Activated CD4-positive, alpha-beta T cell treated with anti-CD3 and anti-CD28 coated beads, Interleukin-2, amount 50 U/mL, for 48 hours (primary cell): ENCODE measurements at regions not wholly inside any gene's neighbourhood (a gene's known extent, or its start where the extent isn't known, plus 50 kb on each side); places are given as distances from the start of the nearest gene placed in this dataset.

Experiments
- DNase-seq, 2 experiments: peaks; one replicate each; pipeline ENCODE4 v3.0.0-alpha.2; 2020

DNA sequence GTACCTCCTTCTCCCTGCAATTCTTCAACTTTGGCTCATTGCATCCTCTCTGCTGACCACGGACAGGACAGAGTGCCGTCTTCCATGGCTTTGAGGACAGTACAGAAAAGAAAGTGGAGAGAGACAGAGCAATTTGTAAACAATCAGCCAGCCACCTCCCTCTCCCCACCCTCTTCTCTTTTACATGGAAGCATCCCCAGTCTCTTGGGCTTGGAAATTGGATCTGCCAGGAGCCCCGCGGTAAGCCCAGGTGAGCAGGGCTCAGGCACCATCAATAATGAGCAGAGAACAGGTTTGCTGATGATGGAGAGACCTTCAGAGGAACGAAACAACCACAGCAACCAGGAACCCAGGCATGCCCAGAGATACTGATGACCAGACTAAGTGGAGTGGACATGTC lies 194.9 kb upstream of the TNRC6C start:
- DNase-seq = no peak

- DNase-seq = no peak
Measured at GRCh38 chr17:77765292-77765691, 193.2 kb upstream of the TNRC6C start.

- DNase-seq = no peak
Measured at GRCh38 chr17:77767148-77767547, 191.4 kb upstream of the TNRC6C start.

- DNase-seq = no peak
Measured at GRCh38 chr17:77768248-77768852, 190.2 kb upstream of the TNRC6C start.

DNA sequence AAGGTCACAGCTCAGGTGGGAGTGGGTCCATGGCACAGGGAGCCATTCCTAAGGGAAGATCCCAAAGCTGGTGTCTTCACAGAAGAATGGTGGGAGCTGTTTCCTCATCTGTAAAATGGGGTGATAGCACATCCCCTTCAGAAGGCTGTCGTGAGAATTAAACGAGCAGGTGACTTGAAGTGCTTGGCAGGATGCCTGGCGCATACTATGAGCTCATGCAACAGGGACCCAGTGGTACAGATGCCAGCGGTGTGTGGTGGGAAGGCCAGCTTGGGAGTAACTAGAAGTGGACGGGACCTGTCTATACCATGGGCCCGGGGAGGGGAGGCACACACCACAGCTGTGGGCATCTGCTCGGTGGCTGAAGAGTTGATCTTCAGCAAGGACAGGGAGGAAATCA lies 189.3 kb upstream of the TNRC6C start:
- DNase-seq = no peak

GRCh38 chr17:77769762-77770161 lies 188.7 kb upstream of the TNRC6C start:
- no peak for DNase-seq

- DNase-seq = no peak
Measured at GRCh38 chr17:77770331-77771105, 188.0 kb upstream of the TNRC6C start.

GRCh38 chr17:77771145-77771544 lies 187.4 kb upstream of the TNRC6C start:
- no peak for DNase-seq

DNA sequence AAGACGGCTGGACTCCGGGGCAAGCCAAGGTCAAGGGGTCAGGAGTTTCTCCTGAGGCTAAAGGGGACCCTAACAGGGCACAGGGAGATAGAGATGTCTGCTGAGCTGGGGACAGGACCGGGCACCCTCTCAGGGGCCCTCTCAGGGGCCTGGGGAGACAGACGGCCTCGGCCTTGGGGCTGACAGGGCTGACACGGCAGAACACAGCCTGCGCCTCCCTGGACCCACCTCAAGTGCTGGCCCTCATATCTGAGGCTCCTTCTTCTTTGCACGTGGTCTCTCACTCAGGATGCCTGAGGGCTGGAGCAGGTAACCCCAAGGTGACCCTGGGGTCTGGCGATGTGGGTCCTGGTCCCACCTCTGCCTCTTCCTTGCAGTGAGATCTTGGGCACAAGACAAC lies 186.9 kb upstream of the TNRC6C start:
- no peak for DNase-seq

DNA sequence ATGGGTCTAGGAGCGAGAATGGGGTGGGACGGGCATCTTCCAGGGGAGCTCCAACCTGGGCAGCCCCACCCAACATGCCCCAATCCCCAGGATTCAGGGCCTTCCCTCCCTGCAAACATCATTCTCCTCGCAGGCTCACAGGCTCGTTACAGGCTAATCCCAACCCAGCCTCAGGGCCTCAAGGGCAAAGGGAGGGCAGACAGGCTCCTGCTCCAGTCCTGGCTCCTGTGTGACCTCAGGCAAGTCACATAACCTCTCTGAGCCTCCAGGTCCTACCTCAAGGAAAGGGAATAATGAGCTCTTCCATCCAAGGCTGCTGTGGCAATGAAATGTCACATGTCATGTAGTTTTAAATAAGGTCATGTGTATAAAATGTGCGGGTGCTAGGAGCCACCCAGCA lies 186.5 kb upstream of the TNRC6C start:
- DNase-seq = no peak

GRCh38 chr17:77772461-77772897 lies 186.0 kb upstream of the TNRC6C start:
- peak; percentile 70 to 72 for DNase-seq

- no peak for DNase-seq
Measured at GRCh38 chr17:77772899-77773358, 185.6 kb upstream of the TNRC6C start.

- no peak for DNase-seq
Measured at GRCh38 chr17:77774182-77774581, 184.3 kb upstream of the TNRC6C start.

DNA sequence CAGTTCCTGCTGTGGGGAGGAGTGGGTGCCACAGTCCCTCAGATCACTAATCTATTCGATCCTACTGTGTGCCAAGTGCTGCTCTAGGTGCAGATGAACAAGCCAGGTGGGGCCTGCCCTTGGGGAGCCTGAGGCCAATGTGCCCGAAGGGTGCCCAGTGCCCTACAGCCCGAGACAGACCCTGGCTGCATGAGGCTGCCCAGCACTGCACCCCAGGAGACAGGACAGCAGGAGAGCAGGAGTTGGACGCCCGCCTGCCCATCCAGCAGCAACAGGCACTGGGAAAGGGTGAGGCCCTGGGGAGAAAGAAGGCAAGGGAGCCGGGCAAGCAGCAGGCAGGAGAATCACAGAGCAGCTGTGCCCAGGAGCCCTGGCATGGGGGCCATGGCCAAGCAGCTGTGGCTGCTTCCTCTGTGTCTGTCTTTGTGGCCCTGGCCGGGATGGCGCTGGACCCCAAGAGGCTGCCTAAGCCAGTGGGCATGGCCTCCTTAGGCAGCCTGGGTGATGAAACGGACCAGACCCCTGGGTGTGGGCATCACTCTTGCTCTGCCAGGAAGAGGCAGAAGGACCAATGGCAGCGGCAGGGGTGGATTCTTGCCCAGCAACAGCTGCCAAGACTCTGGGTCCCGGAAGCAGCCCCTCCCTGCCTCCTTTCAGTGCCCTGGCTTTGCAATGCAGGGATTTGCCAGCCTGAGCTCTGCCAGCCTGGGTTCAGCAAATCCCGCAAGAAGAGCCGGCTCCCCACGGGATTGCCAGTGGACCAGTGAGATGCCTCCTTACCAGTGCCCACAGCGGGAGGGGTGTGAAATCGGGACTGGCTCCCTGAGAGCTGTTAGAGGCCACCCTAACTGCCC lies 179.6 kb upstream of the TNRC6C start:
- no peak for DNase-seq

- DNase-seq = no peak
Measured at GRCh38 chr17:77779711-77780539, 178.6 kb upstream of the TNRC6C start.

GRCh38 chr17:77781536-77781935 lies 177.0 kb upstream of the TNRC6C start:
- no peak for DNase-seq

DNA sequence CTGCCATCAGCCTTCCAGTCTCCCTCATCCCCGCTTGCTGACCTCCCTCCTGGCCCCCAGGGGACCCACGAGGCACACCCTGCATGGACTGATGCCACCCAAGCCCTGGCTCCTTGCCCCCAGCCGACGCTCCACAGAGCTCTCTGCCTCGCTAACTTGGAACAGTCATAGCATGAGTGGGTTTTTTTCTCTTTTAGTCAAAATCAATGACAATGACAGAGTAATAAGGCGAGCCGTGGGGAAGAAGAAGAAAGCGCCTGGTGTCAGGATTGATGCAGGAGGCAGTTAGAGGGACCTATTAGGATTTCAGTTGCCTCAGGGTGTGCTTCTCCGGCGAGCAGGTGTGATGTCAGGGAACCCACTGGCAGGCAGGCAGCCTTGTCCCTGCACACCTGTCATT lies 176.3 kb upstream of the TNRC6C start:
- no peak for DNase-seq

- no peak for DNase-seq
Measured at GRCh38 chr17:77782611-77783010, 175.9 kb upstream of the TNRC6C start.

- DNase-seq = peak; percentile 48 to 64
Measured at GRCh38 chr17:77783991-77784820, 174.3 kb upstream of the TNRC6C start.

GRCh38 chr17:77785312-77785905 lies 173.1 kb upstream of the TNRC6C start:
- no peak for DNase-seq

- DNase-seq = no peak
Measured at GRCh38 chr17:77786090-77786489, 172.4 kb upstream of the TNRC6C start.
